MCF 10A (cell line): ENCODE measurements at regions not wholly inside any gene's neighbourhood (a gene's known extent, or its start where the extent isn't known, plus 50 kb on each side); places are given as distances from the start of the nearest gene placed in this dataset.

Source experiments
- BruUV-seq: library from RNA; stranded (reverse); fragments of 400-500 nt; replicated peaks from 2 replicates; lab custom pipeline; 2021; lab: Mats Ljungman, UMichigan
- CTCF ChIA-PET: fragments of 300-600 bp; sonication (Branson Sonifier 250); formaldehyde crosslinking; extraction: SDS; loops from one replicate; lab custom pipeline; 2021; ENCODE audit warnings: antibody characterized with exemption, inconsistent platforms; lab: Yijun Ruan, JAX
- POLR2A ChIA-PET: fragments of 300-600, 350-650 bp; sonication (Branson Sonifier 250); formaldehyde crosslinking; extraction: SDS; loops from one replicate; lab custom pipeline; 2020; ENCODE audit warnings: antibody characterized with exemption, inconsistent platforms; lab: Yijun Ruan, JAX
- DNase-seq: peaks from one replicate; pipeline ENCODE4 v3.0.0-alpha.2; 2018; ENCODE audit not compliant: unreplicated experiment
- H3K27ac Mint-ChIP-seq: one replicate; pipeline ENCODE4 v1.8.0; 2022; ENCODE audit warnings: mild to moderate bottlenecking, low read depth, mixed read lengths; ENCODE audit not compliant: unreplicated experiment
- H3K27me3 Mint-ChIP-seq: one replicate; pipeline ENCODE4 v1.8.0; 2022; ENCODE audit warnings: mixed read lengths; ENCODE audit not compliant: insufficient read depth, unreplicated experiment
- H3K36me3 Mint-ChIP-seq: one replicate; pipeline ENCODE4 v1.8.0; 2022; ENCODE audit warnings: mild to moderate bottlenecking, moderate library complexity, mixed read lengths; ENCODE audit not compliant: insufficient read depth, unreplicated experiment
- H3K4me1 Mint-ChIP-seq: one replicate; pipeline ENCODE4 v1.8.0; 2022; ENCODE audit warnings: mixed read lengths; ENCODE audit not compliant: insufficient read depth, unreplicated experiment
- H3K4me3 Mint-ChIP-seq: one replicate; pipeline ENCODE4 v1.8.0; 2022; ENCODE audit warnings: mild to moderate bottlenecking, moderate library complexity, mixed read lengths; ENCODE audit not compliant: unreplicated experiment
- H3K9me3 Mint-ChIP-seq: one replicate; pipeline ENCODE4 v1.8.0; 2022; ENCODE audit warnings: mixed read lengths; ENCODE audit not compliant: unreplicated experiment
- intact Hi-C: fragments of 100-400 bp; cut with micrococcal nuclease; formaldehyde crosslinking; loops from 2 replicates; pipeline ENCODE4 v1.14.1; 2022
- TF ChIP-seq, protein P1 (sequence below): fragments of 200-600 bp; IDR thresholded peaks from one replicate; pipeline ENCODE4 v1.8.0; 2022; ENCODE audit warnings: antibody characterized with exemption, mild to moderate bottlenecking; ENCODE audit not compliant: unreplicated experiment

DNA sequence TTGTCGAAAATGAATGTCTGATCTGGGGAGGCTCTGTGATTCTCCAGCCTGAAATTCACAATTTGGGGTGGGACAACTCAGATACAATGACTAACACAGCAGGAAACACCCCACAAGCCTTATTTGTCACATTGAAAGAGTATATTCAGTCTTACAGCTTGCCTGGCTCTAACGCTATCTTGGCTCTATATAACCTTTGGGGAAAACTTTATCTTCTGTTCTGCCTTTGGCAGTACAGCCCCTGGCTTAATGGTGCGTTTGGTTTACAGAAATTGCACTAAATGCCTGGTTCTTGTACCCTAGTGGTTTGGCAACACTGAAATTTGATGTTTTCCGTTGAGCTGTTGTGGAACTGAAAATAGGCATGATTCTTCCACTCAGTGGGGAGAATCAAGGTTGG is 178.1 kb upstream of the VEGFC start:
- no peak overlapping the region for H3K4me3 Mint-ChIP-seq
- ChIA-PET CTCF (interaction anchor here (0.5 to 1.7 kb wide), 4 partner anchors 10 to 272 kb away, joined by 3 to 9 read pairs (median 4); no protein-coding TSS in a partner anchor), POLR2A (interaction anchor here (0.6 kb wide), 1 partner anchor 15 kb away, joined by 3 read pairs; no protein-coding TSS in a partner anchor)
- no peaks in the 10 kb centered on the region for H3K27me3 Mint-ChIP-seq
- BruUV-seq = no TSS peak
- H3K9me3 Mint-ChIP-seq = peaks cover 7% of the 10 kb centered on the region
- H3K36me3 Mint-ChIP-seq = no peaks in the 10 kb centered on the region
- TF ChIP-seq, protein P1, sequence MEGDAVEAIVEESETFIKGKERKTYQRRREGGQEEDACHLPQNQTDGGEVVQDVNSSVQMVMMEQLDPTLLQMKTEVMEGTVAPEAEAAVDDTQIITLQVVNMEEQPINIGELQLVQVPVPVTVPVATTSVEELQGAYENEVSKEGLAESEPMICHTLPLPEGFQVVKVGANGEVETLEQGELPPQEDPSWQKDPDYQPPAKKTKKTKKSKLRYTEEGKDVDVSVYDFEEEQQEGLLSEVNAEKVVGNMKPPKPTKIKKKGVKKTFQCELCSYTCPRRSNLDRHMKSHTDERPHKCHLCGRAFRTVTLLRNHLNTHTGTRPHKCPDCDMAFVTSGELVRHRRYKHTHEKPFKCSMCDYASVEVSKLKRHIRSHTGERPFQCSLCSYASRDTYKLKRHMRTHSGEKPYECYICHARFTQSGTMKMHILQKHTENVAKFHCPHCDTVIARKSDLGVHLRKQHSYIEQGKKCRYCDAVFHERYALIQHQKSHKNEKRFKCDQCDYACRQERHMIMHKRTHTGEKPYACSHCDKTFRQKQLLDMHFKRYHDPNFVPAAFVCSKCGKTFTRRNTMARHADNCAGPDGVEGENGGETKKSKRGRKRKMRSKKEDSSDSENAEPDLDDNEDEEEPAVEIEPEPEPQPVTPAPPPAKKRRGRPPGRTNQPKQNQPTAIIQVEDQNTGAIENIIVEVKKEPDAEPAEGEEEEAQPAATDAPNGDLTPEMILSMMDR = no peak
- intact Hi-C loops = no loop called here
- no peak for DNase-seq
- H3K4me1 Mint-ChIP-seq = no peaks in the 10 kb centered on the region
- no peak overlapping the region for H3K27ac Mint-ChIP-seq

- TF ChIP-seq, protein P1 = no peak
- intact Hi-C loops = no loop called here
- no TSS peak for BruUV-seq
- Mint-ChIP-seq H3K36me3 (no peaks in the 10 kb centered on the region), H3K4me1 (no peaks in the 10 kb centered on the region), H3K9me3 (peaks cover 7% of the 10 kb centered on the region), H3K4me3 (no peak overlapping the region), H3K27me3 (no peaks in the 10 kb centered on the region), H3K27ac (no peak overlapping the region)
- no peak for DNase-seq
- POLR2A ChIA-PET = no interaction called here
- CTCF ChIA-PET = interaction anchor here (0.5 to 1.7 kb wide), 4 partner anchors 10 to 76 kb away, joined by 3 to 9 read pairs (median 4); no protein-coding TSS in a partner anchor
Measured at GRCh38 chr4:176971576-176972115, 178.9 kb upstream of the VEGFC start.

DNA sequence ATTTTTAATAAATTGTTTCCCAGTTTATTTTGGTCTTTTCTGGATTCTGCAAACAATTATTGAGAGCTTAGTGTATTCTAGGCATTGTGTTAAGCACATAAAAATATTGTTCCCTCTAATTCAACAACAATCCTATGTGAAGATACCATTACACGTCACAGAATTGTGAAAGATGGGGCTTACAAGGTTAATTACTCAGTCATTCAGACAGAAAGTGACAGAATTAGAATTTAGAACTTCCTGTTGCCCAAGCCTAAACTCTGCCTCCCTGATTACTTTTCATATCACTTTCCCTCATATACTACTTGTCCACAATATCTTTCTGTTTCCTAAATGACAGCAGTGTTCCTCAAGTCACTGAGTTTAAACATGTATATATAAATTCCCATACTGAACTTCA is 186.7 kb upstream of the VEGFC start:
- no peaks in the 10 kb centered on the region for H3K4me1 Mint-ChIP-seq
- DNase-seq = peak; percentile 3
- POLR2A ChIA-PET = no interaction called here
- TF ChIP-seq, protein P1 = no peak
- no peaks in the 10 kb centered on the region for H3K27me3 Mint-ChIP-seq
- H3K27ac Mint-ChIP-seq = no peak overlapping the region
- intact Hi-C loops = no loop called here
- H3K4me3 Mint-ChIP-seq = no peak overlapping the region
- H3K9me3 Mint-ChIP-seq = no peaks in the 10 kb centered on the region
- H3K36me3 Mint-ChIP-seq = no peaks in the 10 kb centered on the region
- CTCF ChIA-PET = interaction anchor here (1.1 to 1.3 kb wide), 2 partner anchors 13 to 68 kb away, joined by 3 to 7 read pairs; no protein-coding TSS in a partner anchor
- no TSS peak for BruUV-seq

- POLR2A ChIA-PET = interaction anchor here (0.8 kb wide), 1 partner anchor 9 kb away, joined by 3 read pairs; no protein-coding TSS in a partner anchor
- Mint-ChIP-seq H3K4me3 (peak overlapping the region; percentile 41), H3K9me3 (no peaks in the 10 kb centered on the region), H3K27me3 (no peaks in the 10 kb centered on the region), H3K36me3 (no peaks in the 10 kb centered on the region), H3K27ac (peak overlapping the region; percentile 79), H3K4me1 (peaks cover 6% of the 10 kb centered on the region)
- CTCF ChIA-PET = interaction anchor here (1.0 to 1.7 kb wide), 4 partner anchors 10 to 67 kb away, joined by 6 to 9 read pairs (median 6); no protein-coding TSS in a partner anchor
- TF ChIP-seq, protein P1 = no peak
- BruUV-seq = no TSS peak
- no peak for DNase-seq
- intact Hi-C loops = no loop called here
Measured at GRCh38 chr4:176981074-176981473, 188.4 kb upstream of the VEGFC start.
